Epithelial cell of prostate (primary cell): ENCODE measurements at regions not wholly inside any gene's neighbourhood (a gene's known extent, or its start where the extent isn't known, plus 50 kb on each side); places are given as distances from the start of the nearest gene placed in this dataset.
"Not testable (repeated sequence)": the region's sequence is repeated elsewhere in the genome, so short reads cannot be mapped to it uniquely, and the experiment has no call there.

Experiments used
- DNase-seq: peaks from one replicate; pipeline ENCODE4 v3.0.0-alpha.2; 2011; ENCODE audit warnings: low read depth, low spot score
- H3K27ac ChIP-seq: fragments of 450-650 bp; 2 replicates; pipeline ENCODE4 v1.5.1; 2017; ENCODE audit warnings: mild to moderate bottlenecking

DNA sequence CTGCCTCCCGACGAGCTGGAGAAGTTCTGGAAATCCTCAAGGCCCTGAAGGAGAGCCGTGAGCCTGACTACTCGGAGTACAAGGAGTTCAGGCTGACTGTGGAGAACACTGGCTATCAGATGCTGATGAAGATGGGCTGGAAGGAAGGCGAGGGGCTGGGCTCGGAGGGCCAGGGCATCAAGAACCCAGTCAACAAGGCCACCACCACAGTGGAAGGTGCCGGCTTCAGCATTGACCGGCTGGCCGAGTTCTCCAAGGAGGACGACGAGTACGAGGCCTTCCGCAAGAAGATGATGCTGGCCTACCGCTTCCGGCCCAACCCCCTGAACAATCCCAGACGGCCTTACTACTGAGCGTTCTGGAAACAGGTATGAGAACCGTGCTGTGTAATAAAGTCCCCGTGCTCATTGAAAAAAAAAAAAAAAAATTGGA lies 366.1 kb upstream of the ATXN7L3B start:
- no peak overlapping the region for H3K27ac ChIP-seq
- DNase-seq, result no peak

DNA sequence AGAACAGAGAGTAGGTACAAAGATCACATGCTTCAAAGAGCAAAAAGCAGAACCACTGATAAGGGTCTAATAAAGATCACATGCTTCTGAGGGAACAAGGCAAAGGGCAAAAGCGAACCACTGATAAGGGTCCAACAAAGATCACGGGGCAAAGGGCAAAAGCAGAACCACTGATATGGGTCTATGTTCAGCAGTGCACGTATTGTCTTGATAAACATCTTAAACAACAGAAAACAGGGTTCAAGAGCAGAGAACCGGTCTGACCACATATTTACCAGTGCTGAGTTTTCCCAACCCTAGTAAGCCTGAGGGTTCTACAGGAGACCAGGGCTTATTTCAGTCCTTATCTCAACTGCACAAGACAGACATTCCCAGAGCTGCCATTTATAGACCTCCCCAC lies 362.7 kb upstream of the ATXN7L3B start:
- H3K27ac ChIP-seq, DNase-seq: not testable (repeated sequence)

DNA sequence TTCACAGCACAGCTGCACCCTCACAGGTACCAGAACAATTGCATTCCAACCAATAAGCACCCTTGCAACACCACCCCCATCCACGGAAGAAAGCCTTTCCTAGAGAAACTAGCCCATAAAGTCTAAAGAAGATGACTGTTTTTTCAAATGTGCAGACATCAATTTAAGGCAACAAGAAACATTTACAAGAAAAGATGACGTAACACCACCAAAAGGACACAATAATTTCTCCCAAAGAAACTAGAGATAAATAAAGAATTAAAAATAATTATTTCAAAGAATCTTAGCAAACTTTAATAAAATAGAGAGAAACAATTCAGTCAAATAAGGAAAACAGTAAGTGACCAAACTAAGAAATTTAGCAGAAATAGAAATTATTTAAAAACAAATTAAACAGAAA lies 352.3 kb upstream of the ATXN7L3B start:
- DNase-seq, result no peak
- H3K27ac ChIP-seq, result no peak overlapping the region

DNA sequence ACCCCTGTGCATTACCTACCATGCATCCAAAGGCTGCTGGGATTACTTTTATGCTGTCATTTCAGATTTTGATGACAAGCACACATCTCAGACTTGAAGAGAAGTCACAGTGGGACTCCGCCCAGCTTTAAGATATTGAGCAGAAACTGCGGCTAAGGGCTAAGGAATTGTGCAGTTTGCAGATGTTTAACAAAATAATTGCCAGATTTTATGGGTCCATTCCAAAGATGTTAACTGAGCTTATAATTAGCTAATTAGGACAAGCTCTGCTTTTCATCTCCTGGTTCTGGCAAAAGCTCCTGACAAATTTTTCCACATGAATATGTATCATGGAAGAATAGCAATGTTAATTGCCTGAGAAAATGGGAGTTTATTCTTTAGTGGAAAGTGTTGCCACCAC lies 344.4 kb upstream of the ATXN7L3B start:
- no peak overlapping the region for H3K27ac ChIP-seq
- DNase-seq, result no peak

DNA sequence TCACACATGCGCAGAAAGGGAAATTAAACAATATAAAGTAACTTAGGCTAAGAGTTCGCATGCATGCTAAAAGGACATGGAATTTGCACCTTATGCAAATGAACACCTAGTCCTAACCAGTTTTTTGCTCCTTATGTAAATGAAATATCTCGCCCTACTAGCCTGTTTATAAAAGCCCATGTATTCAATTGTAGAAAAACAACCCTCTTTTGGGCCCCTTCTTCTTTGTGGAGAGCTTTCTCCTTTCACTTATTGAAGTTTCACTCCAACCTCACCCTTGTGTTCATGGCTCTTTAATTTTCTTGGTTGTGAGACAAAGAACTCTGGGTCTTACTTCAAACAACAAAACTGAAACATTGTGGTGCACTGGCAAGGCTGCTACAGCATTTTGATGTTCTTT lies 333.4 kb upstream of the ATXN7L3B start:
- H3K27ac ChIP-seq, result no peak overlapping the region
- no peak for DNase-seq

DNA sequence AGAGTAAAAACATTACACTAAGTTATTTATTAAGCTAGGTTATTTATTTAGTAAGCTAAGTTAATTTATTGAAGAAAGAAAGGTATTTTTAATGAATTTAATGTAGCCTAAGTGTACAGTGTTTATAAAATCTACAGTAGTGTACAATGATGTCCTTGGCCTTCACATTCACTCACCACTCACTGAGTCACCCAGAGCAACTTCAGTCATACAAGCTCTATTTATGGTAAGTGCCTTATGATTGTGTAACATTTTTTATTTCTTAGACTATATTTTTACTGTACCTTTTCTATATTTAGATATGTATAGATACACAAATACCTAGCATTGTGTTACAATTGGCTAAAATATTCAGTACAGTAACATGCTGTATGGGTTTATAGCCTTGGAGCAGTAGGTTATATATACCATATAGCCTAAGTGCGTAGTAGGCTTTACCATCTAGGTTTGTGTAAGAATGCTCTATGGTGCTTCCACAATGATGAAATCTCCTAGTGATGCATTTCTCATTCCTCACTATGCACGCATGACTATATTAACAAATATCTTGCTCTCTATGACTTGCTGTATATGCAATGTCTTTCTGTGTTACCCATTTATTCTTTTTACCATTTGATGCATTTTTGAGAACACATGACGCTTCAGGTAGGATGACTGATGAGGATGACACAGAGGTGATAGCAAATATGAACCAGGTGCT lies 309.6 kb upstream of the ATXN7L3B start:
- no peak for DNase-seq
- H3K27ac ChIP-seq, result no peak overlapping the region

DNA sequence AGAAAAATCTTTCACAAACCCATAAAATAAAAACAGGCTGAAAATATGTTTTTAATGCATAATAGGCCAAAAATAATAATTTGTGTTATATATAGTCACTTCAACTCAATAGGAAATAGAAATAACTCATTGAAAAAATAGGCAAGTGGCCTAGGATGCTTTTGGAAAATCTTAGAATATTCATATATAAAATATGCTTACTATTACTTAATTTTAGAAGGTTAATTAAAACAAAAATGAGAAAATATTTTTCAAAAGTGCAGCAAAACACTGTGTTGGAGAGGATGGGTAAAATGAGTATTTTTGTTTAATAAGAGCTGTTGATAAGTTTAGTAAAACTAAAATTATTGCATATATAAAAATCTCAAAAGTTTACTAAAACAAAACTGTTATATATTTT lies 308.0 kb upstream of the ATXN7L3B start:
- no peak overlapping the region for H3K27ac ChIP-seq
- DNase-seq, result no peak

DNA sequence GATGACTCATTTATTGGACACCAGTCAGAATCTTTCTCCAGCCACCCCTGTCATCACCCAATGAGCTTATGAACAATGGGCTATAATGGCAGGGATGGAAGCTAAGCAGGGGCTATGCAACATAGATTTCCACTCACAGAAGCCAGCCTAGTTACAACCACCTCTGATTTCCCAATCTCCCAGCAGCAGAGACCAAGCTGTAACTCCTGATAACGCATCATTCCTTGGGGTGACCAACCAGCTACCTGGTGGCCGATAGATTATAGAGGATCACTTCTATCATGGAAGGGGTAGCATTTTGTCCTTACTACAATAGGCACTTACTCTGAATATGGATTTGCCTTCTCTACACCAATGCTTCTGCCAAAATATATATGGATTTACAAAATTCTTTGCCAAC lies 302.3 kb upstream of the ATXN7L3B start:
- H3K27ac ChIP-seq, result no peak overlapping the region
- no peak for DNase-seq

DNA sequence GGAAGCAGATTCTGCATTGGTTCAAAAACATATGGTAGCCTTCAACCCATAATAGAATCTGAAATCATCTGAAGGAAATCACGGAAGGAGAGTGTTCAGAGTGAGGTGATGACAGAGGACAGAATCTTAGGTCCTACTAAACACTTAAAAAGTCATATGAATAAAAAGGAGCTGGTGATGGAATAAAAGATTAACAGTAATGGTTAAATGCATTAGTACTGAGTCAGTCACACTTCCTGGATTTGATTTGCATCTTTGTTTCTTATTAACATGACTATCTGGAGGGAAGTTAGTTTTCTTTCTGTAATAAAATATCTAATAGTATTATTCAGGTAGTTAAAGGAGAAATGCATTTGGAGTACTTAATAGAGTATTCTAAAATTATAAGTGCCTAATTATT lies 296.3 kb upstream of the ATXN7L3B start:
- DNase-seq, result no peak
- no peak overlapping the region for H3K27ac ChIP-seq

DNA sequence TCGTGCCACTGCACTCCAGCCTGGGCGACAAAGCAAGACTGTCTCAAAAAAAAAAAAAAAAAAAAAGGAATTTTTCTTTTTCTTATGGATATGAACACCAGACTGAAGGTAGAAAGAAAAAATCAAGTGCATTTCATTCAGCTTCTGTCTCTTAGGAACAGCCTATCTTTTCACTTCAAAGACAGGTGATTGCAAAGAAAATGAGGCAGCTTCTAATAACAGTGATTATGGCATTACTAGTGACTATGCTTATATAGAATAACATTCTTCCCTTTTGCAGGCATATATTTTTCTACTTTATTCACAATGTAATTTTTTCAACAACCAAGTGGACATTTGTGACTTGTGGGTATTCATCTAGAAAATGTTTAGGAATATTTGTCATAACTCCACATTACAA lies 295.5 kb upstream of the ATXN7L3B start:
- no peak for DNase-seq
- no peak overlapping the region for H3K27ac ChIP-seq

DNA sequence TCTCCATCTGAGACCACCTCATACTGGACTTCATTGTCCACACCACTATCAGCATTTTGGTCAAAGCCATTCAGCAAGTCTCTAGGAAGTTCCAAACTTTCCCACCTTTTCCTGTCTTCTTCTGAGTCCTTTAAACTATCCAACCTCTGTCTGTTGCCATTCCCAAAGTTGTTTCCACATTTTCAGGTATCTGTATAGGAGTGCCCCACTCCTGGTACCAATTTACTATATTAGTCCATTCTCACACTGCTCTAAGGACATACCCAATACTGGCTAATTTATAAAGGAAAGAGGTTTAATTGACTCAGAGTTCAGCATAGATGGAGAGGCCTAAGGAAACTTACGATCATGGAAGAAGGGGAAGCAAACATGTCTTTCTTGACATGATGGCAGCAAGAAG lies 292.2 kb upstream of the ATXN7L3B start:
- H3K27ac ChIP-seq, result no peak overlapping the region
- DNase-seq, result no peak

DNA sequence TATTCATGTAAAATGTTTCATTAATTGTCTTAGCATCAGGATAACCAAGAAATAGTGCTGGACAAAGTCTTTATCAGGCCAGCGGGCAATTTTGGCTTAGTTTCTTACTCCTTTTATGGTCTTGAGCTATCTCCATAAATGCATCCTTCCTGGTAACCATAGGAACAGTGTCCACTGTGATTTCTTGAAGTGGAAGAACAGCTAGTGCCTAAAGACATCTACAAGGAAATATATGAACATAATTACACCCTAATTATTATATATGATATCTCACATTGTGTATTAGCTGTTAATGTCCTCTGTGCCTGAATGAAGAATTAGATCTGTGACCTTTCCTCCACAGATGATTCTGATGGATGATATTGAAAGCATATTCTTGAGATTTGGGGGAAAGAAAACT lies 286.7 kb upstream of the ATXN7L3B start:
- DNase-seq, result no peak
- H3K27ac ChIP-seq, result no peak overlapping the region

DNA sequence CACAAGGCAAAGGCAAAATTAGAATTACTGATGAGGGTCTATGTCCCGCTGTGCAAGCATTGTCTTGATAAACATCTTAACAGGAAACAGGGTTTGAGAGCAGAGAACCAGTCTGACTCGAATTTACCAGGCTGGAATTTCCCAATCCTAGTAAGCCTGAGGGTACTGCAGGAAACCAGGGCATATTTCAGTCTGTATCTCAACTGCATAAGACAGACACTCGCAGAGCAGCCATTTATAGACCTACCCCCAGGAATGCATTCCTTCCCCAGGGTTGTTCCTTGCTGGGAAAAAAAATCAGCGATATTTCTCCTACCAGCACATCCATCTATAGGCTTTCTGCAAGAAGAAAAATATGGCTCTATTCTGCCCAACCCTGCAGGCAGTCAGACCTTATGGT lies 283.8 kb upstream of the ATXN7L3B start:
- H3K27ac ChIP-seq, DNase-seq: not testable (repeated sequence)

DNA sequence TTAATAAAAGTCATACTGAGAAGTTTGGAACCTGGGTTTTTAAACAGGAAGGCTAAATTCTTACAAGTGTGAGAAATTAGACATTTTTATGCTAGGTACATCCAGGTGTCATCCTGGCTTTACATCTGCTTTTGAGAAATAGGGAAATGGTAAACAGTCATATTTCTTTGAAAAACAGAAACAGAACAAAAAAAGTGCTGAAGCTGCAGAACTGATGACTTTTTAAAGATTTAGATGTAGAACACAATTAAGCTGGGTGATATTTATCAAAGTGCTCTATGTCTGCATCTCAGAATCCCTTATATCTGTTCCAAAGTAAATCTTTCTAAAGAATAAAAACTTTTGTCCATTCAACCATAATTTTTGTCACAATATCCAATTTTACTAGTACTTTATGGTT lies 282.9 kb upstream of the ATXN7L3B start:
- no peak overlapping the region for H3K27ac ChIP-seq
- no peak for DNase-seq

DNA sequence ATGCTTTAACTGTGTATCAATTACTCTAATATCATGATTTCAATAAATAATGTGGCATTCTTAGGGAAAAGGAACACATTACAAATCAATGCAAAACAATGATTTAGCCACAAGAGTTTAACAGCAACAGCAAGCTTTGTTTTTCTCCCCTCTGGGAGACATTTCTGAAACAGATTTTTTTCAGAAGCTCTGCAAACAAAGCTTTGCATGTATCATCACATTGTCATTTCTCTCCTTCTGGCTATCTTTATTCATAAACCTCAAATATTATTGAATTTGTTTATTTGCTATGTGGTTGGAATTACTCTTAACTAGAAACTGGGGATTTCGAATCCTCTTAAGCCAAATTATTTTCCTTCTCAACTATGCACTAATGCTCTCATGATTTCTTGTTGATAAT lies 278.4 kb upstream of the ATXN7L3B start:
- no peak overlapping the region for H3K27ac ChIP-seq
- no peak for DNase-seq

DNA sequence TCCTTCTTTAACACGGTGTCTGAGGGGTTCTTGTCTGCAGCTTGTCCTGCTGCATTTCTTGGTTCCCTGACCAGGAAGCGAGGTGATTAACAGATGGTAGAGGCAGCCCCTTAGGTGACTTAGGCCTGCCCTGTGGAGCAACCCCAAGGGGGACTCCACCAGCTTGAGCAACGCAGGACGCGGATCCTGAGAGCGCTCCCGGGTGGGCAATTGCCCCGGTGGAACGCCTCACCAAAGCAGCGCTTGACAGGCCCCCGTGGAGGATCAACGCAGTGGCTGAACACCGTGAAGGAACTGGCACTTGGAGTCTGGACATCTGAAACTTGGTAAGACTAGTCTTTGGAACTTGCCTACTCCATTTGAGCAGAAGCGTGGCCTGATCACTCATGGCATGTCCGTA lies 272.9 kb upstream of the ATXN7L3B start:
- no peak overlapping the region for H3K27ac ChIP-seq
- DNase-seq, result no peak

DNA sequence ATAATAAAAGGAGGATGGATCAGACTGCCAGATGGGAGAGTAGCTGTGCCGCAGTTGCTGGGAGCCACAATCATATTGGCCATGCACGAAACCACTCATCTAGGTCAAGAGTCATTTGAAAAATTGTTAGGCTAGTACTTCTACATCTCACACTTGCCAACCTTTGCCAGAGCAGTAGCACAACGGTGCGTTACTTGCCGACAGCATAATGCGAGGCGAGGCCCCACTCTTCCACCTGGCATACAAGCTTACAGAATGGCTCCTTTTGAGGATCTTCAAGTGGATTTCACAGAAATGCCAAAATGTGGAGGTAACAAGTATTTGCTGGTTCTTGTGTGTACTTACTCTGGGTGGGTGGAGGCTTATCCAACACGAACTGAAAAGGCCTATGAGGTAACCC lies 268.3 kb upstream of the ATXN7L3B start:
- DNase-seq, H3K27ac ChIP-seq: not testable (repeated sequence)

DNA sequence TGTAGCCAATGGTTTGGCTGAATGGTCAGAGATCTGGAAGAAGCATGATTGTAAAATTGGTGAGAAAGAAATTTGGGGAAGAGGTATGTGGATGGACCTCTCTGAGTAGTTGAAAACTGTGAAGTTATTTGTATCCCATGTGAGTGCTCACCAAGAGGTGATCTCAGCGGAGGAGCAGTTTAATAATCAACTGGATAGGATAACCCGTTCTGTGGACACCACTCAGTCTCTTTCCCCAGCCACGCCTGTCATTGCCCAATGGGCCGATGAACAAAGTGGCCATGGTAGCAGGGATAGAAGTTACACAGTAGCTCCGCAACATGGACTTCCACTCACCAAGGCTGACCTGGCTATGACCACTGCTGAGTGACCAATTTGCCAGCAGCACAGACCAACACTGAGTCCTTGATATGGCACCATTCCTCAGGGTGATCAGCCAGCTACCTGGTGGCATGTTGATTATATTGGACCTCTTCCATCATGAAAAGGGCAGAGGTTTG lies 257.4 kb upstream of the ATXN7L3B start:
- H3K27ac ChIP-seq, result peak overlapping the region; percentile 80

DNA sequence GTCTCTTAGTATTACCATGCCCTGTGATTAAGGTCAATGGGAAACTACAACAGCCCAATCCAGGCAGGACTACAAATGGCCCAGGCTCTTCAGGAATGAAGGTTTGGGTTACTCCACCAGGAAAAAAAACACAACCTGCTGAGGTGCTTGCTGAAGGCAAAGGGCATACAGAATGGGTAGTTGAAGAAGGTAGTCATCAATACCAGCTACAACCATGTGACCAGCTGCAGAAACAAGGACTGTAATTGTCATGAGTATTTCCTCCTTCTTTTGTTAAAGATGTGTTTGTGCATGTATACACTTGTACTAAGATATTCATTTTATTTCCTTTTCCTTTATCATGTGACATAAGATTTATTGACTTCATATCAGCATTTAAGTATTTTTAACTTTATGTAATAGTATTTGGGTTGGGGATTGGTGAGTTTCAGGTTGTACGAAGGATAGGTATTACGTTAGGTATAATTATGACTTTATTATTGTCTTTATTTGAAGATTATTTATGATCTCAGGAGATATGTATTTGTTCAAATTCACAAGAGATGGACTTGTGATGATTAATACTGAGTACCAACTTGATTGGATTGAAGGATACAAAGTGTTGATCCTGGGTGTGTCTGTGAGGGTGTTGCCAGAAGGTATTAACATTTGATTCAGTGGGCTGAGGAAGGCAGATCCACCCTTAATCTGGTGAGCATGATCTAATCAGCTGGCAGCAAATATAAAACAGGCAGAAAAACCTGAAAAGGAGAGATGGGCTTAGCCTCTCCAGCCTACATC lies 256.0 kb upstream of the ATXN7L3B start:
- H3K27ac ChIP-seq, result peak overlapping the region; percentile 80
- DNase-seq, result peak; percentile 55

More for the DNA sequence above, 257.4 kb upstream of the ATXN7L3B start:
- no peak for DNase-seq

DNA sequence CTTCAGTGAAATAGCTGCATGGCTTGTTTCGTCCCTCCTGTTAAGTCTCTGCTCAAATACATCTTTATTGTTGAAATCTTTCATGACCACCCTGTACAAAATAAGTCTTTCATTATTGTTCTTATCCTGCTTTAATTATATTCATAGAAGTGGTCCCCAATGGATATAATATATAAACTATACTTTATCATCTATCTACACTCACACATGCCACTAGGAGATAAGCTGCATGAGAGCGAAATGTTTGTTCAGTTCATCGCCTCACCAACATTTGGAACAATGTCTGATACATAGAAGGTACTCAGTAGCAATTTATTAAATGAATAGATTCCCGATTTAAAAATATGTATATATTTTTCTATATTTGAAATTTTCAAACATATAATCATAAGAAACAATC lies 254.0 kb upstream of the ATXN7L3B start:
- no peak for DNase-seq
- H3K27ac ChIP-seq, result peak overlapping the region; percentile 80

DNA sequence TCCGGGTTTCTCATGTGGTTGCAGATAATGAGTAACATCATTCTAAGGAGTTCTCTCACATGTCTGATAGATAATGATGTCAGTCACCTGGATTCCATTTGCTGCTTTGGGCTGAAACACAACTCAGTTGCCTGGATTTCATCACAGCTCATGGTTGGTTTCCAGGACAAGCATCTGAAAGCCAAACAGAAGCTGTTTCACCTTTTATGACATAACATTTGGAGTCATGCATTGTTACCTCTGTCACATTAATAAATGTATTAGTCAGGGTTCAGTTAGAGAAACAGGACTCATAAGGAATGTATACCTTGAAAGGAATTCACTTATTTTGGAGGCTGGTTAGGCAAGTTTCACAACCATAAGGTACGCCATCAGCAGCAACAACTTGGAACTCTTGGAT lies 251.9 kb upstream of the ATXN7L3B start:
- peak; percentile 77 for DNase-seq
- peak overlapping the region; percentile 80 for H3K27ac ChIP-seq

DNA sequence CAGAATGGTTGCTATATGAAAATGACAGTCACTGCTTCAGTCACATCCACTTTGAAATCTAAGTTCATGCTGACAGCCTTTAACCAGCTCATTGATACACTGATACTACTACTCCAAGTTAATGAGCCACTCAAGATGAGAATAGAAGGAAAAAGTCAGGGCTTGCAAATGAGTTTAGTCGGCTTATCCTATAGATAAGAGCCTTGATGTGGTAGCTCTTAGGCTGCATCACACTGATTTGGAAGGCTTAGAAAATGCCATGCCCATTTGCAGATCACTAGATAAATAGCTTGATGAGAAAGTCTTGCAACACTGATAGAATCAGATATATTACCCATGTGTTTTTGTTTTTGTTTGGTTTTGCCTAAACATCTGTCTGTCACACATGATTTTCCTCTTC lies 251.4 kb upstream of the ATXN7L3B start:
- H3K27ac ChIP-seq, result peak overlapping the region; percentile 80

More for the DNA sequence above, 251.4 kb upstream of the ATXN7L3B start:
- DNase-seq, result no peak
